ENCODE measurements at regions not wholly inside any gene's neighbourhood (a gene's known extent, or its start where the extent isn't known, plus 50 kb on each side); places are given as distances from the start of the nearest gene placed in this dataset.
"Not testable (repeated sequence)": the region's sequence is repeated elsewhere in the genome, so short reads cannot be mapped to it uniquely, and the experiment has no call there.

- H3K27me3 Mint-ChIP-seq = peaks cover 0 to 1% (median 0%) of the 10 kb centered on the region in 5 donors
- POLR2A ChIA-PET = no interaction called here
- ATAC-seq = no peak
- no peak overlapping the region for H3K27ac Mint-ChIP-seq
- H3K4me3 Mint-ChIP-seq = no peak overlapping the region
- peaks cover 0 to 3% (median 0%) of the 10 kb centered on the region in 9 donors for H3K9me3 Mint-ChIP-seq
- peak in 2 of 10 donors; percentile 4 to 5 for DNase-seq
- H3K36me3 Mint-ChIP-seq = no peaks in the 10 kb centered on the region
- no peaks in the 10 kb centered on the region for H3K4me1 Mint-ChIP-seq
Observed at GRCh38 chr7:81482600-81483186, 287.2 kb downstream of the HGF start.

DNA sequence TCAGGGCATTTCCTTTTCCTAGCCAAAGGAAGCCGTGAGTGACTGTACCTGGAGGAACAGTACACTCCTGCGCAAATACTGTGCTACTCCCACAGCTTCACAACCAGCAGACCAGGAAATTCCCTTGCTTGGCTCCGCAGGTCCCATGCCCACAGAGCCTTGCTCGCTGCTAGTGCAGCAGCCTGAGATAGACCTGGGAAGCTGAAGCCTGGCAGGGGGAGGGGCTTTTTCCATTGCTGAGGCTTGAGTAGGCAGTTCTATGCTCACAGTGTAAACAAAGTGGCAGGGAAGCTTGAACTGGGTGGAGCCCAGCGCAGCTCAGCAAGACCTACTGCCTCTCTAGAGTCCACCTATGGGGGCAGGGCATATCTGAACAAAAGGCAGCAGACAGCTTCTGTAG lies 291.2 kb downstream of the HGF start:
- Mint-ChIP-seq H3K36me3 (no peaks in the 10 kb centered on the region), H3K4me3 (no peak overlapping the region), H3K27ac (no peak overlapping the region), H3K4me1 (no peaks in the 10 kb centered on the region), H3K9me3 (peaks cover 0 to 3% (median 0%) of the 10 kb centered on the region in 9 donors), H3K27me3 (no peaks in the 10 kb centered on the region)
- no peak for ATAC-seq
- POLR2A ChIA-PET = no interaction called here
- no peak for DNase-seq

DNA sequence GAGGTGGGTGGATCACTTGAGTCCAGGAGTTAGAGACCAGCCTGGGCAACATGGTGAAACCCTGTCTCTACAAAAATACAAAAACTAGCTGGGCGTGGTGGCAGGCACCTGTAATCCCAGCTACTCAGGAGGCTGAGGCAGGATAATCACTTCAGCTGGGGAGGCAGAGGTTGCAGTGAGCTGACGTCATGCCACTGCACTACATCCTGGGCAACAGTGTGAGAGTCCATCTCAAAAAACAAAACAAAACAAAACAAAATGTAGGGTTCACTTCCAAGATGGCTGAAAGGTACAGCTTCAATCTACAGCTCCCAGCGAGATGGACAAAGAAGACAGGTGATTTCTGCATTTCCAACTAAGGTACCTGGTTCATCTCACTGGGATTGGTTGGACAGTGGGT lies 291.6 kb downstream of the HGF start:
- DNase-seq, H3K27ac Mint-ChIP-seq, H3K36me3 Mint-ChIP-seq, H3K4me1 Mint-ChIP-seq, POLR2A ChIA-PET, ATAC-seq, H3K9me3 Mint-ChIP-seq, H3K27me3 Mint-ChIP-seq, H3K4me3 Mint-ChIP-seq: not testable (repeated sequence)

GRCh38 chr7:81473236-81473635 lies 296.6 kb downstream of the HGF start:
- Mint-ChIP-seq H3K4me1 (no peaks in the 10 kb centered on the region), H3K4me3 (no peak overlapping the region), H3K27ac (no peak overlapping the region), H3K9me3 (peaks cover 0 to 3% (median 0%) of the 10 kb centered on the region in 9 donors), H3K36me3 (no peaks in the 10 kb centered on the region), H3K27me3 (peaks cover 0 to 8% (median 2%) of the 10 kb centered on the region in 5 donors)
- DNase-seq (no peak), ATAC-seq (no peak)
- POLR2A ChIA-PET = no interaction called here

DNA sequence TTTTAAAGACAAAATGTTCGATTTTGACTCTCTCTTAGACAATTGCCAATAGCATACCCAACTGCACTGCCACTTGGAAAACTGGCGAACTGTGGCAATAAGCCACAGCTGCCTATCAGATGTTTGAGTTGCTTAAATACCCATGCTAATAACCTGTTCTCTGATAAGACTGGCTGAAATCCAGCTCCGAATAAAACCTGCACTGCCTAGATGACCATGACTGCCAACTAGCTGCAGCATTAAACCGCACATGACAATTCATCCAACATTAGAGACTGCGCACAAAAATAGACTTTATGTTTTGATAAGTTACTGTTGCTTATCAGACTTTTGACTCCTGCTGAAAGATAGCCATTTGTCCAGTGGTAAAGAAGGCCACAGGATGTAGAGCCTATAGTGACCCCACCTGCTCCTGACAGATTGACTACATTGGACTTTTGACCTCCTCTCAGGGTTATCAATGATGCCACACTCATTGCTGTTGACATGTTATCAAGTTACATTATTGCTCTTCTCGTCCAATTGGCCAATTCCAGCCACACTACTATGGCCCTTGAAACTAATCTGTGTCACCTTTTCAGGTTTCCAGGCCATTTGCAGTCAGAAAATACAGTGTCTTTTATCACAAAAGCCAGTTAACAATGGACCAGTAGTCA lies 299.0 kb downstream of the HGF start:
- peaks cover 0 to 8% (median 2%) of the 10 kb centered on the region in 5 donors for H3K27me3 Mint-ChIP-seq
- no peaks in the 10 kb centered on the region for H3K9me3 Mint-ChIP-seq
- no peaks in the 10 kb centered on the region for H3K36me3 Mint-ChIP-seq
- no peak overlapping the region for H3K4me3 Mint-ChIP-seq
- no peaks in the 10 kb centered on the region for H3K4me1 Mint-ChIP-seq
- POLR2A ChIA-PET = no interaction called here
- no peak for ATAC-seq
- H3K27ac Mint-ChIP-seq = no peak overlapping the region
- no peak for DNase-seq

DNA sequence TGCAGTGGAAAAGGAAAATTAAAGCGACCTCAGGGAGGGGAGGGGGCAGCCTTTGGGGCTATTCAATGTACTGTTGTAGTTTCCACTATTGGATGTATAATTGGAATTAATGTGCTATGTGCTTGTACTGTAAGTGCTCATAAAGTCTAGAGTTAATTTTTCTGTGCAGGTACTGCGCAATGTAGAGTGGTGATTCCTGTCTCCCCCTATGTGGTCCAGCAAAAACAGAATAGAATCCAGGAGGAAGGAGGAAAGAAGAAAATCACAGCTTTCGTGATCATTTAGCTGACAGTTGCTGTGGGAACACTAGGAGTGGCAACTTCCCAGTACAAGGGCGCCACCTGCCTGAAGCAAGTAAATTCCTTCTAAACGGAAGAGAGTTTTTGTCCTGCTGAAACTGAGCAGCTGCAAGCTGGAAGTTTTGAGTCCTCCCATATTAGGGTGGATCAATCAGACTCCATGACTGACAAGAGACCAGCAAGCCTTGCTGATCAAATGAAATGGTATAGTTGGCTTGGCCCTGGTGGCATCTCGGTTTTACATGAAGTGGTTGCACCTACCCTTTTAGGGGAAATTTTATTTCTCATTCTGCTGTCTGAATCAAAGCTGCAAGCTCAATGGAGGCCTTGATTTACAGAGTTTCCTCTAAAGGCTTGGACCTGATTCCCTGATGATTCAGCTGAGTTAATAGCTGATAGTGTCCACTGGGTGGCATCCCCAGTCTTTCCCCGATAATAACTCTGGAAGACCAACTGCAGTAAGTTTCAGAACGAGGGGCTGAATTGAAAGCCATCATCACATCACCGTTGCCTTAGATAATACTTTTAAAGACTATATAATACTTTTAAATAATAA lies 299.8 kb downstream of the HGF start:
- Mint-ChIP-seq H3K27ac (no peak overlapping the region), H3K4me3 (no peak overlapping the region), H3K36me3 (no peaks in the 10 kb centered on the region), H3K9me3 (no peaks in the 10 kb centered on the region), H3K27me3 (peaks cover 0 to 8% (median 2%) of the 10 kb centered on the region in 5 donors), H3K4me1 (no peaks in the 10 kb centered on the region)
- ATAC-seq (no peak), DNase-seq (peak in 5 of 10 donors; percentile 10 to 63 (median 21))
- POLR2A ChIA-PET = no interaction called here

- H3K4me3 Mint-ChIP-seq = no peak overlapping the region
- no peaks in the 10 kb centered on the region for H3K9me3 Mint-ChIP-seq
- POLR2A ChIA-PET = no interaction called here
- H3K27me3 Mint-ChIP-seq = peaks cover 0 to 8% (median 4%) of the 10 kb centered on the region in 5 donors
- peaks cover 0 to 1% (median 0%) of the 10 kb centered on the region in 4 donors for H3K4me1 Mint-ChIP-seq
- DNase-seq (no peak), ATAC-seq (no peak)
- H3K36me3 Mint-ChIP-seq = no peaks in the 10 kb centered on the region
- H3K27ac Mint-ChIP-seq = no peak overlapping the region
Observed at GRCh38 chr7:81469153-81469868, 300.5 kb downstream of the HGF start.

DNA sequence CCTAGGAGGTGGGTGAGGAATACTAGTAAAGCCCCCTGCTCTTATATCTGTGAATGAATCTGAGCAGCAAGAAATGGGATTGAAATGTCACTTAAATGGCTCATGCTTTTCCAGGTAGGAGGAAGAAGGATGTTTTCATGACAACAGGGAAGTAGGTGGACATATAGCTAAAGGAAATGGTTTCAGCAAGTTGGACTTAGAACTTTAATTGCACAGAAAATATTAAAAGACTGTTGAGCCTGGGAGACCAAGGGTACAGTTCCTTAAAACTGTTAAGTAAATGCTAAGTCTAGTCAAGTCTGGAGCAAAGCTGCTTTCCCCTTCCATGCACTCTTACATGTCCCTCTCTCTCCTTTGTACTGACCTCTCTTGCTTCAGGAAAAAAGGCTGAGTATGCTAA lies 301.3 kb downstream of the HGF start:
- DNase-seq (no peak), ATAC-seq (no peak)
- no peak overlapping the region for H3K27ac Mint-ChIP-seq
- H3K9me3 Mint-ChIP-seq = no peaks in the 10 kb centered on the region
- peaks cover 0 to 8% (median 4%) of the 10 kb centered on the region in 5 donors for H3K27me3 Mint-ChIP-seq
- H3K4me1 Mint-ChIP-seq = peaks cover 0 to 1% (median 0%) of the 10 kb centered on the region in 4 donors
- no peaks in the 10 kb centered on the region for H3K36me3 Mint-ChIP-seq
- no peak overlapping the region for H3K4me3 Mint-ChIP-seq
- POLR2A ChIA-PET = no interaction called here

DNA sequence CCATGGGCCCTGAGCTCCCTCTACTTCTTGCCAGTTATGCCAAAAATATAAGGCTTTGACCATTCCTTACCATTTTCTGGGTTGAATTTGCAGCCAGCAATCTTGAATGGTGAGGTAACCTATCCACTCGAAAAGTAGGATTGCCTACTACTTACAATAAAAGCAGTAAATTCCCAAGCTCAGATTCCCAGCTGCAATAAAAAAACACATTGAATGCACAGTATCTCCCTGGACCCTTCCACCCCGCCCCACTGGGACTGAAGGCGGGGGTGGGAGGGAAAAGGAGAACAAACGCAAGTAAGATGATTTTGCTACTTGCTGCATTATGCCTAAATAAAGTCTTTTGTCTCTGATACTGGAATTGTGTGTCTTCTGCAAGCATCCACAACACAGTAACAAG lies 301.9 kb downstream of the HGF start:
- Mint-ChIP-seq H3K9me3 (no peaks in the 10 kb centered on the region), H3K4me3 (no peak overlapping the region), H3K27ac (no peak overlapping the region)

GRCh38 chr7:81462672-81463071 lies 307.2 kb downstream of the HGF start:
- peaks cover 0 to 1% (median 0%) of the 10 kb centered on the region in 4 donors for H3K4me1 Mint-ChIP-seq
- ATAC-seq (no peak), DNase-seq (no peak)
- H3K27ac Mint-ChIP-seq = no peak overlapping the region
- H3K4me3 Mint-ChIP-seq = no peak overlapping the region
- H3K36me3 Mint-ChIP-seq = no peaks in the 10 kb centered on the region
- peaks cover 0 to 4% (median 0%) of the 10 kb centered on the region in 5 donors for H3K27me3 Mint-ChIP-seq
- no peaks in the 10 kb centered on the region for H3K9me3 Mint-ChIP-seq
- POLR2A ChIA-PET = no interaction called here

More for the DNA sequence above, 301.9 kb downstream of the HGF start:
- H3K36me3 Mint-ChIP-seq = no peaks in the 10 kb centered on the region
- DNase-seq (no peak), ATAC-seq (no peak)
- POLR2A ChIA-PET = no interaction called here
- peaks cover 0 to 8% (median 4%) of the 10 kb centered on the region in 5 donors for H3K27me3 Mint-ChIP-seq
- H3K4me1 Mint-ChIP-seq = peaks cover 0 to 1% (median 0%) of the 10 kb centered on the region in 4 donors

- ATAC-seq = no peak
- H3K27ac Mint-ChIP-seq = no peak overlapping the region
- POLR2A ChIA-PET = no interaction called here
Observed at GRCh38 chr7:81460250-81461045, 309.4 kb downstream of the HGF start.

DNA sequence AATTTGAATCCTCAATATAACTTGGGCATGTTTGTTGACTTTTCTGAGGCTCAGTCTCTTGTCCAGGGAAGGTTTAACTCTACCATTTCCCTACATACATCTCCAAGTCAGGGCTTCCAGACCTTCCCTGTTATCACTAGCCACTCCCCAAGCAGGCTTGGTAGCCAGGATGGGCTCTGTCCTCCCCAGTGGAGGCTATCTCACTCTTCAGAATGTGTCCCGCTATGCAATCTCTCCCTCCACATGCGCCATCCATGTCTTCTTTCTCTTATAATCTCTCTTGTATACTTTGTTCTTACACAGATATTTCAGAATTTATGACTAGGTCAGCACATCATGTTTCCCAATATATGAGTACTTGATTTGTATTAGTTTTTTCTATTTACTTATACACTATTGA lies 310.4 kb downstream of the HGF start:
- H3K27ac Mint-ChIP-seq = no peak overlapping the region
- H3K9me3 Mint-ChIP-seq = no peaks in the 10 kb centered on the region
- POLR2A ChIA-PET = no interaction called here
- H3K4me3 Mint-ChIP-seq = no peak overlapping the region
- ATAC-seq (no peak), DNase-seq (no peak)
- no peaks in the 10 kb centered on the region for H3K4me1 Mint-ChIP-seq
- peaks cover 0 to 2% (median 0%) of the 10 kb centered on the region in 5 donors for H3K27me3 Mint-ChIP-seq
- H3K36me3 Mint-ChIP-seq = no peaks in the 10 kb centered on the region

More at GRCh38 chr7:81460250-81461045, 309.4 kb downstream of the HGF start:
- H3K36me3 Mint-ChIP-seq = no peaks in the 10 kb centered on the region
- H3K4me1 Mint-ChIP-seq = peaks cover 0 to 1% (median 0%) of the 10 kb centered on the region in 4 donors
- H3K4me3 Mint-ChIP-seq = no peak overlapping the region
- no peak for DNase-seq
- H3K9me3 Mint-ChIP-seq = no peaks in the 10 kb centered on the region
- peaks cover 0 to 4% (median 0%) of the 10 kb centered on the region in 5 donors for H3K27me3 Mint-ChIP-seq
